Stomach smooth muscle (tissue), 2 donors: ENCODE measurements at regions not wholly inside any gene's neighbourhood (a gene's known extent, or its start where the extent isn't known, plus 50 kb on each side); places are given as distances from the start of the nearest gene placed in this dataset.
A peak's percentile ranks its signal among the peaks of the same experiment; 100 is the strongest.

ENCODE experiments used
- H3K27ac ChIP-seq: one replicate; pipeline ENCODE4 v1.7.0; 2013; ENCODE audit warnings: mild to moderate bottlenecking, low read length, inconsistent platforms
- H3K27me3 ChIP-seq, 2 donors: one replicate each; pipeline ENCODE4 v1.7.0; 2013; ENCODE audit warnings: low read length in 2 of 2; ENCODE audit not compliant: insufficient read depth in 2 of 2, control insufficient read depth in 1 of 2
- H3K36me3 ChIP-seq, 2 donors: one replicate each; pipeline ENCODE4 v1.7.0; 2013; ENCODE audit warnings: low read length in 2 of 2; ENCODE audit not compliant: control insufficient read depth in 2 of 2, insufficient read depth in 2 of 2
- H3K4me1 ChIP-seq: one replicate; pipeline ENCODE4 v1.7.0; 2013; ENCODE audit warnings: low read length; ENCODE audit not compliant: control insufficient read depth, insufficient read depth
- H3K4me3 ChIP-seq, 2 donors: one replicate each; pipeline ENCODE4 v1.7.0; 2013; ENCODE audit warnings: low read length in 2 of 2
- H3K9ac ChIP-seq, 2 donors: one replicate each; pipeline ENCODE4 v1.7.0; 2013; ENCODE audit warnings: low read length in 2 of 2, mild to moderate bottlenecking in 1 of 2
- H3K9me3 ChIP-seq, 2 donors: one replicate each; pipeline ENCODE4 v1.7.0; 2013; ENCODE audit warnings: low read length in 2 of 2; ENCODE audit not compliant: control insufficient read depth in 2 of 2
- donor health status: healthy.
- donor health status: Pancreatic carcinoma.

GRCh38 chr4:79053754-79054153, 114.5 kb upstream of the PAQR3 start:
- H3K9ac ChIP-seq, result no peak overlapping the region
- H3K4me3 ChIP-seq, result no peak overlapping the region
- no peaks in the 10 kb centered on the region for H3K36me3 ChIP-seq
- no peaks in the 10 kb centered on the region for H3K27me3 ChIP-seq
- no peaks in the 10 kb centered on the region for H3K9me3 ChIP-seq
- no peak overlapping the region for H3K27ac ChIP-seq
- peaks cover 15% of the 10 kb centered on the region for H3K4me1 ChIP-seq

- H3K4me1 ChIP-seq, result peaks cover 29% of the 10 kb centered on the region
- no peak overlapping the region for H3K9ac ChIP-seq
- H3K9me3 ChIP-seq, result no peaks in the 10 kb centered on the region
- no peaks in the 10 kb centered on the region for H3K27me3 ChIP-seq
- H3K4me3 ChIP-seq, result peak overlapping the region in 1 of 2 donors; percentile 41
- H3K27ac ChIP-seq, result peak overlapping the region; percentile 80
- no peaks in the 10 kb centered on the region for H3K36me3 ChIP-seq
These were observed 111.3 kb upstream of the PAQR3 start for GRCh38 chr4:79050541-79050880.

- Histone ChIP-seq H3K9ac (peak overlapping the region in 1 of 2 donors; percentile 40), H3K36me3 (no peaks in the 10 kb centered on the region), H3K9me3 (no peaks in the 10 kb centered on the region), H3K27me3 (no peaks in the 10 kb centered on the region), H3K4me1 (peaks cover 29% of the 10 kb centered on the region), H3K4me3 (peak overlapping the region in 1 of 2 donors; percentile 41), H3K27ac (peak overlapping the region; percentile 80)
These were observed 110.8 kb upstream of the PAQR3 start for GRCh38 chr4:79049840-79050540.

GRCh38 chr4:79048878-79049277, 109.6 kb upstream of the PAQR3 start:
- peak overlapping the region; percentile 80 for H3K27ac ChIP-seq
- H3K36me3 ChIP-seq, result no peaks in the 10 kb centered on the region
- no peak overlapping the region for H3K9ac ChIP-seq
- no peak overlapping the region for H3K4me3 ChIP-seq
- peaks cover 29% of the 10 kb centered on the region for H3K4me1 ChIP-seq
- no peaks in the 10 kb centered on the region for H3K27me3 ChIP-seq
- no peaks in the 10 kb centered on the region for H3K9me3 ChIP-seq

- Histone ChIP-seq H3K27ac (no peak overlapping the region), H3K27me3 (no peaks in the 10 kb centered on the region), H3K9me3 (no peaks in the 10 kb centered on the region), H3K4me1 (peaks cover 29% of the 10 kb centered on the region), H3K4me3 (no peak overlapping the region), H3K9ac (no peak overlapping the region), H3K36me3 (no peaks in the 10 kb centered on the region)
These were observed 108.1 kb upstream of the PAQR3 start for GRCh38 chr4:79047316-79047715.

- Histone ChIP-seq H3K27ac (peak overlapping the region; percentile 53), H3K36me3 (no peaks in the 10 kb centered on the region), H3K27me3 (no peaks in the 10 kb centered on the region), H3K9me3 (no peaks in the 10 kb centered on the region), H3K9ac (no peak overlapping the region), H3K4me1 (peaks cover 29% of the 10 kb centered on the region), H3K4me3 (peak overlapping the region in 1 of 2 donors; percentile 8)
These were observed 106.9 kb upstream of the PAQR3 start for GRCh38 chr4:79046016-79046592.

GRCh38 chr4:79044141-79044659, 105.0 kb upstream of the PAQR3 start:
- Histone ChIP-seq H3K9ac (no peak overlapping the region), H3K27me3 (no peaks in the 10 kb centered on the region), H3K27ac (no peak overlapping the region), H3K4me3 (no peak overlapping the region), H3K4me1 (peaks cover 18% of the 10 kb centered on the region), H3K9me3 (no peaks in the 10 kb centered on the region), H3K36me3 (no peaks in the 10 kb centered on the region)

GRCh38 chr4:79043138-79043537, 103.9 kb upstream of the PAQR3 start:
- H3K4me3 ChIP-seq, result no peak overlapping the region
- H3K9me3 ChIP-seq, result no peaks in the 10 kb centered on the region
- no peak overlapping the region for H3K9ac ChIP-seq
- H3K27me3 ChIP-seq, result no peaks in the 10 kb centered on the region
- no peak overlapping the region for H3K27ac ChIP-seq
- no peaks in the 10 kb centered on the region for H3K36me3 ChIP-seq
- peaks cover 11% of the 10 kb centered on the region for H3K4me1 ChIP-seq

- Histone ChIP-seq H3K27ac (no peak overlapping the region), H3K4me1 (peaks cover 7% of the 10 kb centered on the region), H3K9me3 (no peaks in the 10 kb centered on the region), H3K27me3 (no peaks in the 10 kb centered on the region), H3K9ac (no peak overlapping the region), H3K4me3 (no peak overlapping the region), H3K36me3 (no peaks in the 10 kb centered on the region)
These were observed 102.9 kb upstream of the PAQR3 start for GRCh38 chr4:79042079-79042674.

GRCh38 chr4:79034544-79034943, 95.3 kb upstream of the PAQR3 start:
- H3K4me1 ChIP-seq, result no peaks in the 10 kb centered on the region
- H3K4me3 ChIP-seq, result no peak overlapping the region
- no peaks in the 10 kb centered on the region for H3K9me3 ChIP-seq
- H3K27ac ChIP-seq, result no peak overlapping the region
- H3K36me3 ChIP-seq, result no peaks in the 10 kb centered on the region
- H3K27me3 ChIP-seq, result no peaks in the 10 kb centered on the region
- no peak overlapping the region for H3K9ac ChIP-seq

GRCh38 chr4:79030973-79031372, 91.7 kb upstream of the PAQR3 start:
- Histone ChIP-seq H3K9ac (no peak overlapping the region), H3K27ac (no peak overlapping the region), H3K27me3 (no peaks in the 10 kb centered on the region), H3K36me3 (no peaks in the 10 kb centered on the region), H3K9me3 (no peaks in the 10 kb centered on the region), H3K4me1 (no peaks in the 10 kb centered on the region), H3K4me3 (no peak overlapping the region)
